ENCODE measurements at regions not wholly inside any gene's neighbourhood (a gene's known extent, or its start where the extent isn't known, plus 50 kb on each side); places are given as distances from the start of the nearest gene placed in this dataset.

DNA sequence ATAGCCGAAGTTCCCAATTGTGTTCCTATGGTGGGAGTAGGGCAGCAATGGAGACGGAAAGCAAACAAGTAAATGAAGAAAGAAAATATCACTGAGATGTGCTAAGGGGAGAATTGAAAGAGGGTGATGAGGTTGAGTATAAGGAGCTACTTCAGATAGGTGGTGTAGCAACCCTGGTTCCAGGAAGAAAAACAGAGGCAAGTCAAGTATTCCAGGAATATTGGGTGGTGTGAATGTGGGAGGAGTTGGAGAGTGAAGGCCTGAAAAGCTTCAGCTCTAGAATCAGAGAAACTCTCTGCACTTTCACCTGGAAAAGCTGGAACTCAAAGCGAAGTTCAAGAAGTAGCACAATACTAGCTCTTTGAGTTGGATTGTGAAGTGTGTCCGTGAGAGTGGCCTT is 342.1 kb downstream of the TLE4 start:
- DNase-seq (ENCODE audit: low read depth), result no peak
- no peak overlapping the region for H3K4me3 ChIP-seq (ENCODE audit: low read depth, low read length)

DNA sequence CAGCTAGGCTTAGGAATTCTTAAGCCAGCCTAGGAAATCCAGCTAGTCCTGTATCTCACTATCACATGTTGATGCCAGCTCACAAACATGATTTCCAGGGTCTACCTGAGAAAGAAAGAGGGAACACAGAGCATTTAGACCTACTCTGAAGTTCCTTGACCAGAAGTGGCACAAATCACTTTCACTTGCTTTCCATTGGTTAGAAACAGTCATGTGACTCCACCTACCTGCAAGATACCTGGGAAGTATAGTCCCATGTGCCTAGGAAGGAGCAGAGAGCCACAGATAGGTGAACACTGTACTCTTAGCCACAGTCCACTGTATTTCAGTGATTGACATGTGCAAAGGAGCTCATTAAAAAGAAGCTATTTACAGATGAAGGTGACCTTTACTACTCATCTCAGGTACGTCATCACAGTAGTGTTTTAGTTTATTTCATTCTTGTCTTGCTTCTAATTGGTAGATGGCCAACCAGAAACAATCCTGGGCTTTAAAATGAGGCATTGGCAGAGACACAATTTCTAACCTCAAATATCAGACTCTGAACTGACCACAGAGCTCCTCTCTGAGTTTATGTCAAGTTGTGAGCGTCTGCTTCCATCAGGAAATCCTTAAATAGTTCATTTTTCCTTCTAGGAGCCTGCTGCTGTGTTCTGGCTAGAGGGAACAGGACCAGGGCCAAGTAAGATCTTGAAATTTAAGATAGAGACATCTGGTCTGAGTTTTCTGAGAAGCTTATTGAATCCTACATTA is 340.7 kb downstream of the TLE4 start:
- no peak overlapping the region for H3K4me3 ChIP-seq (ENCODE audit: low read depth, low read length)
- DNase-seq (ENCODE audit: low read depth), result peak; percentile 5

DNA sequence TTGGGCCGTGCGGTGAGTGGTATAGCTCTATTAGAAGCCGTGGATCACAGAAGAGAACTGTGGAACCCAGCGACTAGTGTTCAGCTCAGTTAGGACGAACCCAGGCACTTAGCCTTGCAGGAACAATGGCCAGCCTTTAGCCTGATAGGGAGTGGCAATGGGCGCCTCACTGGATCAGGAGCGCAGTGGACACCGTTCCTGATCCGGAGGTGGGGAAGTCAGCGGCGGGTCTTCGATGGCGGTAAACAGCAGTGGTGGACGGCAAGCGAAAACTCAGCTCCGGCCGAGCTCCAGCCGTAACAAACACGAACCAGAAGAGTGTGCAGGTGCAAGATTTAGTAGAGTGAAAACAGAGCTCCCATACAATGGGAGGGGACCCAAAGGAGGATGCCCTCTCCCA is 340.0 kb downstream of the TLE4 start:
- no peak for DNase-seq (ENCODE audit: low read depth)
- H3K4me3 ChIP-seq (ENCODE audit: low read depth, low read length), result no peak overlapping the region

DNA sequence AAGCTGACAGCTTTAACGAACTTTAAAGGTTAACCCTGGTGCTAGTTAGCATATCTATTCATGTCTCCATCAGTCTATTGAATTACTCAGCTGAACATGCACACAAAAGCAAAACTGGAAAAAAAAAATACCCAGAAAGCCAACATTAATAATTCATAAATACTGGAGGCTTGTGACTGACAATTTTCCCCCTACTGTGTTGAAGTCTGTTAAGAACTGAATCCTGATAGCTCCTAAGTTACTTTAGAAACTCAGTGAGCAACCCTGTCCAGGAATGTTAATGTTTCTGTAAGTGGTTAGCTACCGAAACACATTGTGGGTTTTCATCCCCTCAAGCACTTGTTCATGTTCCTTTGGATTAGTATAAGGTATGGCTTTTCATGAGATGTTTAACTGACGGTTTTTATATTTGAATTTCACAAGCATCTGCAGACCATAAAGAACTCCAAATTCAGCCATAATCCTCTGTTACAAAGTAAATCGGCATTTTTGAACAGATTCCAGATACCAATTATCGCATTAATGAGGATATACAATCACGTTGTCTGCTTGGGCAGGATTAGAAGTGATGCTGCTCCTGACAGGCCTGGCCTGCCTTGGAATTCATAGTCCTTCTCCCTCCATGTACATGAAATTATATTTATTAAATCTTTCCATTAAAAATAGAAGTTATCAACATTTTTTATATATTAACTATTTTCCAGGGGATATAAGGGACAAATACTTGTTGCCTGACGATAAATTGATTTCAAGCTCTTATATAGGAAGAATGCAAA is 331.2 kb downstream of the TLE4 start:
- no peak overlapping the region for H3K4me3 ChIP-seq (ENCODE audit: low read depth, low read length)
- DNase-seq (ENCODE audit: low read depth), result no peak

DNA sequence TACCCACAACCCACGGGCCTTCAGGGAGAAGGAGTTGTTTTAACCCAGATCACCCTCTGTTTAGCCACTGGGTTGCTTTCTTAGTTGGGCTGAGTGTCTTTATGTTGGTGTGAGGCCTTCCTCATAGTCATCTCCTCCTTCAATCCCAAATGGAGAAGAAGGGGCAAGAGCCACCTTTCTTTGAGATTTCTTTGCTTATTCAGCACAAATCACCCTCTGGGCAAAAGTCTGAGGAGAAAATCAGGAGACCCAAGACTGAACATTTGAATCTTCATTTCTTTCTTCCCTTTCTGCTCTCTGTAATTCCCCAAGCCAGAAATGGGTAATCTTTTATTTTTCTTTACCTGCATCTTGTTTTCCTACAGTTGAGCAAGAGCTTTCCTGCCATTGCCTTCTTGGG is 329.0 kb downstream of the TLE4 start:
- H3K4me3 ChIP-seq (ENCODE audit: low read depth, low read length), result no peak overlapping the region
- no peak for DNase-seq (ENCODE audit: low read depth)

DNA sequence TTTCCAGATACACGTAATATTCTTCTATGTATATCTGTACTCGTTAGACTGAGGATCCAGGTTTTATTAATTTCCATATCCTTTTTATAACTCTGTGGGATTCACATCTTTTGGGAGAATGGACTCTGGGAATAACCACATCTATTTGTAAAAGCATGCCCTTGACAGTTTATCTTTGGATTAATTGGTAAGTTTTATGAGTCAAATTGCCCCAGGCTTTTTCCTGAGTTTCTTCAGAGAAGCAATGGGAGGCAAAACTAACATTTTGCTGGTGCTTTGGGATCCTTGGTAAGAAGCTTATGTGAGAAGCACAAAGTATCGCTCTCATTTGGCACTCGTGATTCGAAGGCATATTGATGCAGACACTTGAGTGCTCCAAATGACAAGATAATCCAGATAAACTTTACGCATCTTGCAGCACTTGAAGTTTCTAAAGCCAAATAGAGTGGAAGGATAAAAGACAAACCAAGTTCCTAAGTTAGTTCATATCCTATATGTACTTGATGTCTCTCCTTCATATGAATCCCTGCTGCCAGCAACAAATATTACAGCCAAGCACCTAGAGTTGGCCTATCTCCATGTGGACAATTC is 324.7 kb downstream of the TLE4 start:
- no peak for DNase-seq (ENCODE audit: low read depth)
- H3K4me3 ChIP-seq (ENCODE audit: low read depth, low read length), result no peak overlapping the region

DNA sequence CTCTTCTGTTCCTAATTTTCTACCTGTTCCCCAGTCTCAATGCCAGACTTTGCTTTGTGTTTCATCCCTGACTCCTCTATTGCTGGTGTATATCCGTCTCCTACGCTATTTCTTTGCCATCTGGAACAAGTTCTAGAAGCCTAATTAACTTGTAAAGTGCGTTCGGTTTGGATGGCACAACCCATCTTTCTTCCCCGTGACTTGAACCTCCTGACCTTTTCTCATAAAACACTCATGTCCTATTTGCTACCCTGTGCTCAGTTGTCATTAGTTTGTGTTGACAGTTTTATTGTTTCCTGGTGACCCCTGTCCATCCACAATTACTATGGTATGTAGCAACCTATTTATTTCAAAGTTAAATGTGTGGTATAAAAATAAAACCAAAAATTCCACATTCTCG is 323.5 kb downstream of the TLE4 start:
- no peak for DNase-seq (ENCODE audit: low read depth)

DNA sequence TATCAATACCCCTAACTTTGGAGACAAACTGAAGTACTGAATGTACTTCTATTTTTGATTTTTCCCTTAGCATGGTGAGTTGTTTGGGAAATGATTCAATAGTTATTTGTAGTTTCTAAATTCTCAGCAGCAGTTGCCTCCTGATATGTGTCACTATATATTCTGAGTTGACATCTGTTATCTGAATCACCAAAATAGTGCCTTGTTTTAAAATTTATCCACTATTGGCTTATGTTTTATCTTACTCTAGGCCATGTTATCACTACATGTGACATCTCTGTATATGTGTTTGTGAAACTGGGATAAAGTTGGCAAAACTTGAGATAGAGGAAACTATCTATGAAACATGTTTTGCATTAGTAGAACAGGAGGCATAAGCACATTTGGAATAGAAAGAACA is 317.6 kb downstream of the TLE4 start:
- no peak overlapping the region for H3K4me3 ChIP-seq (ENCODE audit: low read depth, low read length)
- no peak for DNase-seq (ENCODE audit: low read depth)

More for the DNA sequence above, 323.5 kb downstream of the TLE4 start:
- no peak overlapping the region for H3K4me3 ChIP-seq (ENCODE audit: low read depth, low read length)

DNA sequence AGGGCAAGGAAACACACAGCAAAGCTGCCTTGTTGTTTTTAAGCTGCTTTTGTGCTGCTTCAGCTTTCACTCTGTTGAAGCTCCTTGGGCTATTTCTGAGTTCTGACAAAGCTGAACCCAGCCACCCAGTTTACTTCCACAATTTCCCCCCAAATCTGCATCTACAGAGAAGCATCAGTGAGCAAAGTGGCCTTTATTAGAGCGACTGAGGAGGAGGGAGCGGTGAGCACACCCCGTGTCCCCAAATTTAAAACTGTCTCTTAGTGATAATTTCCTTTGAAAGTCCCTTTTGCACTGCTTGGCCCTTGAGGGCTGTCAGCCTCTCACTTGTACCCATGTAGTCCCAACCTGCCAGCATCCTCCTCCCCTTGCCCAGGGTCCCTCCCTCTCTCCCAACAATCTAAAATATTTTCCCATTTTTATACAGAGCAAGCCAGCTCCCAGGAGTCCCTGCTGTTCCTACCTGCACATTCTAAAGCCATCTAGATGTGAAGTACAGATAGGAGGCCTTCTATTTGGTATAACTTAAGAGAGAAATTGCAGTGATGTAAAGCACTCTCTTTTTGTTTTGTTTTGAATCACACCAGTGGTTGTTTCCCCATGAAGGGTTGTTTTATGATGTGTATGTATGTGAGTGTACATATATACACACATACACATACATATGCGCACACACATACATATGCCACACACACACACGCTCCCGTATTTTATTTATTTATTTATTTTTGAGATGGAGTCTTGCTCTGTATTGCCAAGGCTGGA is 313.5 kb downstream of the TLE4 start:
- DNase-seq (ENCODE audit: low read depth), result no peak
- H3K4me3 ChIP-seq (ENCODE audit: low read depth, low read length), result no peak overlapping the region

DNA sequence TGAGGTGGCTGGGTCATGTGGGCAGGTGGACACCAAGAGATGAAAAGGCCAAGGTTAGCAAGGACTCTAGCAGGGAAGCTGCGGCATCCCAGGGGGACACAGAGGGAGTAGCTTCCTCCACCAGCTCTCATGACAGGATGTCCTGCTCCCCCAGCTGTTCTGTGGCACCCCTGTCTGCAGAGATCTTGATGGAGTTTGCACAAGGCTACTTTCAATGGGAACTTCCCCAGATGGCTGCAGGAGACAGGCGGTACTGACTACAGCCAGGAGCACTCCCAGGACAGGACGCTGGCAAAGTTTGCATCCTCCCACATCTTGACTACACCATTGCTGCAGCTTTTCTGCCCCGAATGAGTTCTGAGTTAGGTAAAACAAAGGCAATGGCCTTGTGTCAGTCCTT is 312.8 kb downstream of the TLE4 start:
- DNase-seq (ENCODE audit: low read depth), result no peak
- no peak overlapping the region for H3K4me3 ChIP-seq (ENCODE audit: low read depth, low read length)

DNA sequence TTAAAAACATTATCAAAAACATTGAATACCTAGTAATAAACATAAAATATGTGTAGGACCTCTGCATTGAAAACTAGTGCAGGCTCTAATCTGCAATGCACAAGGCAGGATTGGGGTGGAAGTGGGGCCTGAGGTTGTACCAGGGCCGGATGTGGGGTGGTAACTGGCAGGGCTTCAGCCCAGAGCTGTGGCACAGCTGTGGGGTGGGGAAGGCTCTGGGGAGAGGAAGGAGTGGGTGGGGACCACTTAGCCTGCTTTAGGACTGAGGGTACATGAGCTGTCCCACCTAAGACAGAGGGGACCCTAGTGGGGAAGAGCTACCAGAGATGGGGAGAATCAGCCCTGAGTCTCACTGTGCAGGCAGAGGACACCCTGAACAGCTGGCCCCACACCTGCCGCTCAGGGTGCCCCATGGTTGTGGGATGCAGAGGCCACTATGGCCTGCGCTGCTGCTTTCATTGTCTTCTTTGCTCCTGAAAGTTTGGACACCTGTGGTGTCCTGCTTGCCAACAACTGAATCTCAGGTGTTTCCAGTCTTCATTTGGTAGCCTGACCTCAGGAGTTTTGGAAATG is 311.4 kb downstream of the TLE4 start:
- no peak overlapping the region for H3K4me3 ChIP-seq (ENCODE audit: low read depth, low read length)
- DNase-seq (ENCODE audit: low read depth), result no peak

DNA sequence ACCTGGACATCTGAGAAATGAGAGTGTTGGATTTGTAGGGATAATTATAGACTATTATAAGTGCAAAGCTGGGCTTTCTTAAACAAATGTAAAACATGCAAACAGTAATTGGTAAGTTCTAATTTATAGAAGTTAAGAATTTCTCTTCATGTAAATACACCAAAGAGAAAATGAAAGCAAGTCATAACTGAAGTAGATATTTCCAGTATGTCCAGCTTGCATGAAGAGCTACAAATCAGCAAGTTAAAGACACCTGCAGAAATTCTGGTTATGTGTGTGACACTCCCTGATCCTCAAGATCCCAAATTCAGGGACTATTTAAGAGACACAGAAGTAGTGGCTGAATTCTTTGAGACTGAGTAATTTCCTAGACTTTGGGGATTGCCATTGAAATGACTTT is 308.9 kb downstream of the TLE4 start:
- H3K4me3 ChIP-seq (ENCODE audit: low read depth, low read length), result no peak overlapping the region

DNA sequence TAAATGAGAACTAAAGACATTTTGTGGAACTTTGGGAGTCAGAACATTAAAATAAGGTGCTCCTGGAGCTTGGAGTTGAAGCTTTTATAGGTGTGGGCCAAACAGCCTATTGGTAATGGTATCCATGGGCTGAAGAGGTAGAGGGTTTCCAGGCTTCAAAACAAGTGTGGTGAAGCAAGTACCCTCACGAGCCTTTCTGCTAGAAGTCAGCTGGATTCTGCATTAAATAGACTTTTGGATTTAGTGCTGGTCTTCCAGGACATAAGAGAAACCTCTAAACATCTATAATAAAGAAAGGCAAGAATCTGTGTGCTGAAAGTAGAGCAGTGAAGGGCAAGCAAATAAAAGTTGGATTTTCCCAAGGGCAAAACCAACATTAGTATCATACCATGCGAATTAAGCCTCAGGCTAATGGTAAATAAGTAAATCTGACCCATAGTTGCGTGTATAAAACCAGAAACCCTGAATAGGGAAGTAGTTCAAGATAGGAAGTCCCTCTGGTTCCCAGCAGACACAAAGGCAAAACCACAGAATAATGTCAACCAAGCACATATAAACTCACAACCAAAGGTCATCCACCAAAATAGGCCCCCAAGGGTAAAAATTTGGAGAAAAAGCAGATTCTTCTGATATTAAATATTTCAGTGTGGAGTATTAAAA is 306.3 kb downstream of the TLE4 start:
- H3K4me3 ChIP-seq (ENCODE audit: low read depth, low read length), result no peak overlapping the region
- DNase-seq (ENCODE audit: low read depth), result no peak

More for the DNA sequence above, 308.9 kb downstream of the TLE4 start:
- no peak for DNase-seq (ENCODE audit: low read depth)

DNA sequence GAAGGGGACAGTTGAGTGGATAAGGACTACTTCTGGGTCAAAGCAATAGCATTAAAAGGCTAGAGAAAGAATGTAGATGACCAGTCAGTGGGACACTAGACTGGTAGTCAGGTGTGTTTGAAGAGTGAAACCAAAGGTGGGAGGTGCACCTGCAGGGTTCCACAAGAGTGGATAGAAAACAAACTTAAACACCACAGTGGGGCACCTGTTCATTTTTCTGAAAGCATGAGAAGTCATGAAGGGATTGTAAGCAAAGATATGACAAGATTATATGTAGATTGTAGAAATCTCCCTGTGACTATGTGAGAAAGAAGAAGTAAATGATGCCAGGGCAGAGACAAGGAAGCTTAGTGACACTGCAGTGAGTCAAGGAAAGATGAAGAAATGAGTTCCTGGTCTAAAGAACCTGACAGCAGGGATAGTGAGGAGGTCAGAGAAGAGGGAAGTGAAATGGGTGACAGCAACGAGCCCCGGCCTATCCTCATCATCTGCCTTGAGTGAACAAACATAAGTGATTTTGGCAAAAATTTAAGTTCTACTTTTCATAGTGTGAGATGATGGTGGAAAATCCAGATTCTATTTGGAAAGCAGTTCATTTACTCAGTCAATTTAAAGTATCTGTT is 296.9 kb downstream of the TLE4 start:
- no peak overlapping the region for H3K4me3 ChIP-seq (ENCODE audit: low read depth, low read length)
- DNase-seq (ENCODE audit: low read depth), result no peak

DNA sequence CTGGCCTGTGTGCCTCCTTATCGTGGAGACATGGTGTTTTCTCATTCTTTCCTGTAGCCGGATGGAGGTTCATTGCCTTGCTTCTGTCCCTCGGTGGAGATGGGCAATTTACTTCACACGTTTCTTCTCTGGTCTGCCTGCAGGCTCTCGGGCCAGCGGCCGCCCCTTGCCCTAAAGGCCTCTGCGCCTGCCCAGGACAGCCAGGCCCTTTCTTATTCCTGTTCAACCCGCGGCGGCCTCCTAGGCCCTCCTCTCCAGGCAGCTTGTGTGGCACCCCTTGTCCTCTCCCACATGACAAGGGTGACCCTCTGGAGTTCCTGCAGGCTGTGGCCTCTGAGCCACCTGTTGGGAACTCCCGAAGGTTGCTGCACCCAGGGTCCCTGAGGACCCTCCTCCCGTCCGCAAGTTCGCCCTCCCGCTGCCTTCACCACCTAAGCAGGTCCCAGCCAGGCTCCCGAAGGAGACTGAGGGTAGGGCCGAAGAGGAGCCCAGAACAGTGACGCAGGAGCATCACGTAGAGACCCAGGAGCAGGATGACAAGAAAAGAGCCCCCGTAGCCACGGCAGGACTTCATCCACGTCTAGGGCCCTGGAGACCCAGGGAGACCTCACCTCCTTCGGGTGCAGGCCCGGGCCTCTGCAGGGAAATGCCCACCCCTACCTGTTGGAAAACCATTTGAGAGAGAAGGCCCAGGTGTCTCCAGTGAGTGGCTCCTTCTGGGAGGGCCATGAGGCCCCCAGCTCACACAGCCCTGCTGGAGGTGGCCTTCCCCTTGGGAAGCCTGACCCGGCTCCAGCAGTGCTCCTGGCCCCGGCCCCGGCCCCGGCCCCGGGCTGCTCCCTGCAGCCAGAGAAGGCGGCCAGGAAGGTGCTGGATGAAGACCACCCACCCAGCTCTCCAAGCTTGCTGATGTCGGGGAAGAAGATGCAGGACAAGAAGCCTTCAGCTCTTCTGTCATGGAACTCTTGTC is 291.4 kb downstream of the TLE4 start:
- no peak overlapping the region for H3K4me3 ChIP-seq (ENCODE audit: low read depth, low read length)
- no peak for DNase-seq (ENCODE audit: low read depth)

DNA sequence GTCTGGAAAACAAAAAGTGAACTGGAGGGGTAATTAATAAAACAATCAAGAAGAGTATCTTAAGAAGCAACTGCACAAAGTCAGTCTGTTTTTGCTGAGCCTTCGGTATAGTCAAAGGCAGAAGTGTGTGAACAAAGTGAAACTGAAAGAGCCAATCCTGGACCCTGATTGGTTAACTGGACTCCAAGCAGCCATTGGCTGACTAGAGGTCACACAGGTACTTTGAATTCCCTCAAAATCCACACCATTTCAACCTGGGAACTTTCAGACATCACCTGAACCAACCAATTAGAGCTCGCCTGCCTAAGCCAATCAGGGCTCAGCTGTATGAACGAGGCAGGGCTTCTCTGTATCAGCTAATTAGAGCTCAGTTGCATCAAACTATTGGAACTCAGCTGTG is 286.7 kb downstream of the TLE4 start:
- no peak for DNase-seq (ENCODE audit: low read depth)
- no peak overlapping the region for H3K4me3 ChIP-seq (ENCODE audit: low read depth, low read length)

DNA sequence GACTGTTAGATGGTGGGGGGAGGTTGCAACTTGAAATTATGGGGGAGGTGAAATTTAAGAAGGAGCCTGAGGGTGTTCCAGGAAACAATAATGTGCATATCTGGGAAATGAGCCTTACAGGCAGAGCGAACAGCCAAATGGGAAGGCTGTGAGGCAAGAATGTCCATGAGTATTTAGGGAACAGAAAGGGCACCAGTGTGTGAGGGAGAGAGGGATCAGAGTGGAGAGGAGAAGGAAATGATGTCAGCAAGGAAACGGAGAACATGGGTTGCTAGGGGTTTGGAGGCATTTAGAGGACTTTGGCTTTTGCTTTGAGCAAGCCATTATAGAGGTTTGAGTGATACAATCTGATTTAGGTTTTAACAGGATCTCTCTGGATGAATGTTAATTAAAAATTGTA is 285.4 kb downstream of the TLE4 start:
- DNase-seq (ENCODE audit: low read depth), result no peak
- no peak overlapping the region for H3K4me3 ChIP-seq (ENCODE audit: low read depth, low read length)

DNA sequence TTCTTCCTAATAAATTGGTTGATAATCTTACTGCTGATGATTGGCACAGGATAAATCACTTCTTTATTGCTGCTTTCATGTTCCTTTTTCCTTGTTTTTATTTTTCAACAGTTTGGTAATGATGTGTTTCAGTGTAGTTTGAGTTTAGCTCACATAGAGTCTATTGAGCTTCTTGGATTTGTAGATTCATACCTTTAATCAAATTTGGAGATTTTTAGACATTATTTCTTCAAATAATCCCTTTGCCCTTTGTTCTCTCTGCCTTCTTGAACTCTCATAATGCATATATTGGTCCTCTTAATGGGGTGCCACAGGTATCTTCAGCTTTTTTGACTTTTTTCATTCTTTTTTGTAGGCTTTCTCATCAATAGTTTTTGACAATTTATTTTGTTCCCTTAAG is 275.3 kb downstream of the TLE4 start:
- DNase-seq (ENCODE audit: low read depth), result no peak
- H3K4me3 ChIP-seq (ENCODE audit: low read depth, low read length), result no peak overlapping the region

Measured in skeletal muscle cell (primary cell).